ENCODE measurements at regions not wholly inside any gene's neighbourhood (a gene's known extent, or its start where the extent isn't known, plus 50 kb on each side); places are given as distances from the start of the nearest gene placed in this dataset.

GRCh38 chr13:99656844-99657381 is 155.6 kb downstream of the TM9SF2 start:
- no peak overlapping the region for H3K4me3 ChIP-seq
- H3K27ac ChIP-seq = no peak overlapping the region
- TF ChIP-seq CTCF (IDR thresholded peaks at IDR 0.05) = no peak
- DNase-seq (ENCODE audit: low spot score) = no peak

- Histone ChIP-seq H3K4me3 (peak overlapping the region; percentile 20), H3K27ac (no peak overlapping the region)
- no peak for DNase-seq (ENCODE audit: low spot score)
- TF ChIP-seq CTCF (IDR thresholded peaks at IDR 0.05) = peak; percentile 79
Measured at GRCh38 chr13:99656092-99656745, 154.9 kb downstream of the TM9SF2 start.

GRCh38 chr13:99655351-99656091 is 154.2 kb downstream of the TM9SF2 start:
- peak overlapping the region; percentile 20 for H3K4me3 ChIP-seq
- TF ChIP-seq CTCF (IDR thresholded peaks at IDR 0.05) = no peak
- no peak overlapping the region for H3K27ac ChIP-seq
- DNase-seq (ENCODE audit: low spot score) = no peak

- Histone ChIP-seq H3K4me3 (no peak overlapping the region), H3K27ac (no peak overlapping the region)
- no peak for DNase-seq (ENCODE audit: low spot score)
- TF ChIP-seq CTCF (IDR thresholded peaks at IDR 0.05) = no peak
Measured at GRCh38 chr13:99654076-99654475, 152.8 kb downstream of the TM9SF2 start.

- Histone ChIP-seq H3K27ac (no peak overlapping the region), H3K4me3 (no peak overlapping the region)
- TF ChIP-seq CTCF (IDR thresholded peaks at IDR 0.05) = no peak
- no peak for DNase-seq (ENCODE audit: low spot score)
Measured at GRCh38 chr13:99653526-99653925, 152.3 kb downstream of the TM9SF2 start.

GRCh38 chr13:99652901-99653300 is 151.6 kb downstream of the TM9SF2 start:
- TF ChIP-seq CTCF (IDR thresholded peaks at IDR 0.05) = no peak
- DNase-seq (ENCODE audit: low spot score) = no peak
- Histone ChIP-seq H3K4me3 (no peak overlapping the region), H3K27ac (no peak overlapping the region)

- no peak for TF ChIP-seq CTCF (IDR thresholded peaks at IDR 0.05)
- no peak for DNase-seq (ENCODE audit: low spot score)
- no peak overlapping the region for H3K4me3 ChIP-seq
- no peak overlapping the region for H3K27ac ChIP-seq
Measured at GRCh38 chr13:99652141-99652540, 150.9 kb downstream of the TM9SF2 start.
